ENCODE measurements at regions not wholly inside any gene's neighbourhood (a gene's known extent, or its start where the extent isn't known, plus 50 kb on each side); places are given as distances from the start of the nearest gene placed in this dataset.

DNA sequence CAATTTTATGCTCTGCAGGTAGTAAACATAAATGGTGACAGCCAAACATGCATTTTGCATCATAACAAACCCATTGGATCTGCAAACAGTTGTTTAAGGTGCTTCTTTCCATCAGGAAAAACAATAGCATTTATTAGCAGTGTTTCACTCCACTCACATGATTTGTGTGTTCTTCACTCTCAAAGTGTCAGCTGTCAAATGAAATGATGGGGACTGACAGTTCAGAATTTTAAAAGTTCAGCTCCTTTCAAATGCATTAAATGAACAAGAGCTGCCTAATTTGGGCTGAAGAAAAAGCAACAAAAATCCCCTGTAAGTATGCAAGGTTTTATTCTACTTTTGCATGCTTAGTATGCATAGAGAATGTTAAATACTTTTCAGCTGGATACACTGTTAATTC is 145.2 kb upstream of the CDIN1 start:
- TF ChIP-seq REPIN1 (tag by site-specific recombination; IDR thresholded peaks at IDR 0.05; ENCODE audit: low read depth) (no peak), ZEB2 (tag by site-specific recombination; IDR thresholded peaks at IDR 0.05) (no peak), ZNF792 (tag by site-specific recombination; IDR thresholded peaks at IDR 0.05) (no peak), ZBTB7A (tag by site-specific recombination; IDR thresholded peaks at IDR 0.05; ENCODE audit: low read depth) (no peak), ZNF548 (tag by site-specific recombination; IDR thresholded peaks at IDR 0.05) (no peak), YY2 (tag by site-specific recombination; IDR thresholded peaks at IDR 0.05) (no peak), FEZF1 (tag by site-specific recombination; IDR thresholded peaks at IDR 0.05) (no peak), ZNF114 (tag by site-specific recombination; IDR thresholded peaks at IDR 0.05) (no peak), ZNF2 (tag by site-specific recombination; IDR thresholded peaks at IDR 0.05) (no peak), ZNF121 (tag by site-specific recombination; IDR thresholded peaks at IDR 0.05) (no peak), ZNF266 (tag by site-specific recombination; IDR thresholded peaks at IDR 0.05; ENCODE audit: low read depth) (no peak)
- TF ChIP-seq, protein P1, sequence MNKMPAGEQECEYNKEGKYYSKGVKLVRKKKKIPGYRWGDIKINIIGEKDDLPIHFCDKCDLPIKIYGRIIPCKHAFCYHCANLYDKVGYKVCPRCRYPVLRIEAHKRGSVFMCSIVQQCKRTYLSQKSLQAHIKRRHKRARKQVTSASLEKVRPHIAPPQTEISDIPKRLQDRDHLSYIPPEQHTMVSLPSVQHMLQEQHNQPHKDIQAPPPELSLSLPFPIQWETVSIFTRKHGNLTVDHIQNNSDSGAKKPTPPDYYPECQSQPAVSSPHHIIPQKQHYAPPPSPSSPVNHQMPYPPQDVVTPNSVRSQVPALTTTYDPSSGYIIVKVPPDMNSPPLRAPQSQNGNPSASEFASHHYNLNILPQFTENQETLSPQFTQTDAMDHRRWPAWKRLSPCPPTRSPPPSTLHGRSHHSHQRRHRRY (tag by site-specific recombination; IDR thresholded peaks at IDR 0.05), result no peak
- TF ChIP-seq, protein P2, sequence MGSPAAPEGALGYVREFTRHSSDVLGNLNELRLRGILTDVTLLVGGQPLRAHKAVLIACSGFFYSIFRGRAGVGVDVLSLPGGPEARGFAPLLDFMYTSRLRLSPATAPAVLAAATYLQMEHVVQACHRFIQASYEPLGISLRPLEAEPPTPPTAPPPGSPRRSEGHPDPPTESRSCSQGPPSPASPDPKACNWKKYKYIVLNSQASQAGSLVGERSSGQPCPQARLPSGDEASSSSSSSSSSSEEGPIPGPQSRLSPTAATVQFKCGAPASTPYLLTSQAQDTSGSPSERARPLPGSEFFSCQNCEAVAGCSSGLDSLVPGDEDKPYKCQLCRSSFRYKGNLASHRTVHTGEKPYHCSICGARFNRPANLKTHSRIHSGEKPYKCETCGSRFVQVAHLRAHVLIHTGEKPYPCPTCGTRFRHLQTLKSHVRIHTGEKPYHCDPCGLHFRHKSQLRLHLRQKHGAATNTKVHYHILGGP (tag by site-specific recombination; IDR thresholded peaks at IDR 0.05), result no peak
- TF ChIP-seq, protein P3, sequence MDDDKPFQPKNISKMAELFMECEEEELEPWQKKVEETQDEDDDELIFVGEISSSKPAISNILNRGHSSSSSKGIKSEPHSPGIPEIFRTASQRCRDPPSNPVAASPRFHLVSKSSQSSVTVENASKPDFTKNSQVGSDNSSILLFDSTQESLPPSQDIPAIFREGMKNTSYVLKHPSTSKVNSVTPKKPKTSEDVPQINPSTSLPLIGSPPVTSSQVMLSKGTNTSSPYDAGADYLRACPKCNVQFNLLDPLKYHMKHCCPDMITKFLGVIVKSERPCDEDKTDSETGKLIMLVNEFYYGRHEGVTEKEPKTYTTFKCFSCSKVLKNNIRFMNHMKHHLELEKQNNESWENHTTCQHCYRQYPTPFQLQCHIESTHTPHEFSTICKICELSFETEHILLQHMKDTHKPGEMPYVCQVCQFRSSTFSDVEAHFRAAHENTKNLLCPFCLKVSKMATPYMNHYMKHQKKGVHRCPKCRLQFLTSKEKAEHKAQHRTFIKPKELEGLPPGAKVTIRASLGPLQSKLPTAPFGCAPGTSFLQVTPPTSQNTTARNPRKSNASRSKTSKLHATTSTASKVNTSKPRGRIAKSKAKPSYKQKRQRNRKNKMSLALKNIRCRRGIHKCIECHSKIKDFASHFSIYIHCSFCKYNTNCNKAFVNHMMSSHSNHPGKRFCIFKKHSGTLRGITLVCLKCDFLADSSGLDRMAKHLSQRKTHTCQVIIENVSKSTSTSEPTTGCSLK (tag by site-specific recombination; IDR thresholded peaks at IDR 0.05), result no peak
- no peak overlapping the region for H3K27ac ChIP-seq (ENCODE audit: extremely low read depth, low read depth, low read length)
- no peak overlapping the region for H3K4me3 ChIP-seq (ENCODE audit: low read depth, low read length)
- CTCF ChIA-PET, result no interaction called here
- H3K36me3 ChIP-seq (ENCODE audit: control insufficient read depth in 2 of 2, insufficient read depth in 1 of 2, low read length in 2 of 2), result no peaks in the 10 kb centered on the region
- H3K4me1 ChIP-seq (ENCODE audit: control insufficient read depth, insufficient read depth, low read length), result no peaks in the 10 kb centered on the region
- POLR2A ChIA-PET, result no interaction called here
- no peaks in the 10 kb centered on the region for H3K9me3 ChIP-seq (ENCODE audit: control insufficient read depth, insufficient read depth, low read depth, low read length)

DNA sequence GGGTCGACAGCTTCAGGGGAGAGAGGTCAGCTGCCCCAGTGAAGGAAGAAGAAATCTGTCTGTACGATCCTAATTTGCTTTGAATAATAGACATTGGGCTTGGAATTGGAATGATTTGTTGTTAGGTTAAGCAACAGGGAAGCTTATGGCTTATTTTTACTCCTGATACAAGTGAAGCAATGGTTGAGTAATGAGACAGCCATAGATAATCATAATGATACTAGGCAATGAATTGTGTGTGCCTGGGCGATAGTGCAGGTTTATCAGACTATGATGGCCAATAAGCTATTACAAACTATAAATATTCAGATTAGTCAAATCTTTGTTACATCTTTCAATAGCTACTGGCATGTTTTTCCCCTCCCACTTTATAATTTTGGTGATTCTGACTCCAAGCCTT is 140.9 kb upstream of the CDIN1 start:
- POLR2A ChIA-PET, result interaction anchor here (0.6 kb wide), 1 partner anchor 46 kb away, joined by 3 read pairs; no protein-coding TSS in a partner anchor
- CTCF ChIA-PET, result interaction anchor here (0.6 kb wide), 1 partner anchor 583 kb away, joined by 6 read pairs; no protein-coding TSS in a partner anchor

More for the DNA sequence above, 140.9 kb upstream of the CDIN1 start:
- TF ChIP-seq BCL11A (tag by site-specific recombination; IDR thresholded peaks at IDR 0.05; ENCODE audit: low read depth), result no peak
- TF ChIP-seq HOXA7 (CRISPR knock-in tag; IDR thresholded peaks at IDR 0.05; ENCODE audit: borderline replicate concordance), result no peak
- TF ChIP-seq ZNF521 (tag by site-specific recombination; IDR thresholded peaks at IDR 0.05), result no peak
- TF ChIP-seq ZNF366 (tag by site-specific recombination; conservative IDR thresholded peaks at IDR 0.05), result no peak
- TF ChIP-seq SALL2 (tag by site-specific recombination; IDR thresholded peaks at IDR 0.05; ENCODE audit: borderline replicate concordance), result no peak
- no peak for TF ChIP-seq KLF8 (tag by site-specific recombination; IDR thresholded peaks at IDR 0.05)
- no peak for TF ChIP-seq ZNF221 (tag by site-specific recombination; IDR thresholded peaks at IDR 0.05; ENCODE audit: borderline replicate concordance)
- TF ChIP-seq ZNF626 (tag by site-specific recombination; IDR thresholded peaks at IDR 0.05), result no peak
- no peak for TF ChIP-seq ZNF155 (tag by site-specific recombination; IDR thresholded peaks at IDR 0.05)
- TF ChIP-seq ZBTB8A (tag by site-specific recombination; IDR thresholded peaks at IDR 0.05), result no peak
- no peak for TF ChIP-seq GLI4 (tag by site-specific recombination; IDR thresholded peaks at IDR 0.05)
- no peak for TF ChIP-seq ZNF248 (tag by site-specific recombination; IDR thresholded peaks at IDR 0.05)
- TF ChIP-seq ZNF776 (tag by site-specific recombination; IDR thresholded peaks at IDR 0.05; ENCODE audit: borderline replicate concordance), result no peak
- TF ChIP-seq IKZF3 (tag by site-specific recombination; IDR thresholded peaks at IDR 0.05), result no peak
- no peak for TF ChIP-seq OSR2 (tag by site-specific recombination; IDR thresholded peaks at IDR 0.05)
- no peak for TF ChIP-seq ZBTB48 (tag by site-specific recombination; IDR thresholded peaks at IDR 0.05)
- no peak for TF ChIP-seq KLF7 (tag by site-specific recombination; IDR thresholded peaks at IDR 0.05; ENCODE audit: borderline replicate concordance)
- TF ChIP-seq ZSCAN30 (tag by site-specific recombination; IDR thresholded peaks at IDR 0.05), result no peak
- no peak for TF ChIP-seq ZEB2 (tag by site-specific recombination; IDR thresholded peaks at IDR 0.05)
- TF ChIP-seq, protein P4, sequence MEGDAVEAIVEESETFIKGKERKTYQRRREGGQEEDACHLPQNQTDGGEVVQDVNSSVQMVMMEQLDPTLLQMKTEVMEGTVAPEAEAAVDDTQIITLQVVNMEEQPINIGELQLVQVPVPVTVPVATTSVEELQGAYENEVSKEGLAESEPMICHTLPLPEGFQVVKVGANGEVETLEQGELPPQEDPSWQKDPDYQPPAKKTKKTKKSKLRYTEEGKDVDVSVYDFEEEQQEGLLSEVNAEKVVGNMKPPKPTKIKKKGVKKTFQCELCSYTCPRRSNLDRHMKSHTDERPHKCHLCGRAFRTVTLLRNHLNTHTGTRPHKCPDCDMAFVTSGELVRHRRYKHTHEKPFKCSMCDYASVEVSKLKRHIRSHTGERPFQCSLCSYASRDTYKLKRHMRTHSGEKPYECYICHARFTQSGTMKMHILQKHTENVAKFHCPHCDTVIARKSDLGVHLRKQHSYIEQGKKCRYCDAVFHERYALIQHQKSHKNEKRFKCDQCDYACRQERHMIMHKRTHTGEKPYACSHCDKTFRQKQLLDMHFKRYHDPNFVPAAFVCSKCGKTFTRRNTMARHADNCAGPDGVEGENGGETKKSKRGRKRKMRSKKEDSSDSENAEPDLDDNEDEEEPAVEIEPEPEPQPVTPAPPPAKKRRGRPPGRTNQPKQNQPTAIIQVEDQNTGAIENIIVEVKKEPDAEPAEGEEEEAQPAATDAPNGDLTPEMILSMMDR (tag by site-specific recombination; IDR thresholded peaks at IDR 0.05), result no peak
- Histone ChIP-seq H3K27ac (ENCODE audit: extremely low read depth, low read depth, low read length) (no peak overlapping the region), H3K4me3 (ENCODE audit: low read depth, low read length) (no peak overlapping the region), H3K4me1 (ENCODE audit: control insufficient read depth, insufficient read depth, low read length) (no peaks in the 10 kb centered on the region), H3K9me3 (ENCODE audit: control insufficient read depth, insufficient read depth, low read depth, low read length) (no peaks in the 10 kb centered on the region), H3K36me3 (ENCODE audit: control insufficient read depth in 2 of 2, insufficient read depth in 1 of 2, low read length in 2 of 2) (no peaks in the 10 kb centered on the region)

All from HEK293 (cell line).